ENCODE measurements at regions not wholly inside any gene's neighbourhood (a gene's known extent, or its start where the extent isn't known, plus 50 kb on each side); places are given as distances from the start of the nearest gene placed in this dataset.

GRCh38 chr16:66270333-66270927, 96.1 kb upstream of the CDH5 start:
- WGBS, 2 experiments (ENCODE audit: extremely low coverage in 2 of 2, insufficient read length in 1 of 2), result 3% methylated on average over 10 of the region's 48 CpGs; no CpG with 5 or more reads in 1 of the 2 experiments
- ChIA-PET POLR2A (ENCODE audit: unreplicated experiment) (no interaction called here), CTCF (interaction anchor here (0.9 kb wide), 1 partner anchor 697 kb away, joined by 8 read pairs; no protein-coding TSS in a partner anchor)
- Histone ChIP-seq H2BK120ac (ENCODE audit: low read depth, low read length) (peak overlapping the region; percentile 99), H3K9me3 (ENCODE audit: control insufficient read depth, insufficient read depth, low read length) (no peaks in the 10 kb centered on the region), H3K23ac (ENCODE audit: low read depth, low read length) (peak overlapping the region; percentile 95), H3K4me3 (ENCODE audit: insufficient read depth, low read depth, low read length) (0 out of 2 replicates have a peak overlapping the region, but pooled peaks have one; percentile 20), H3K4me2 (ENCODE audit: low read depth, low read length) (peak overlapping the region; percentile 73), H3K56ac (ENCODE audit: extremely low read depth, insufficient read depth, low read length) (peak overlapping the region; percentile 62; the same call in 1 of the 2 replicates), H4K91ac (ENCODE audit: insufficient read depth, low read depth, low read length) (peak overlapping the region; percentile 94), H2BK20ac (ENCODE audit: low read depth, low read length) (peak overlapping the region; percentile 95), H3K36me3 (ENCODE audit: control insufficient read depth, insufficient read depth, low read length) (no peaks in the 10 kb centered on the region), H4K8ac (ENCODE audit: low read depth in 2 of 2, low read length in 2 of 2) (peak overlapping the region; percentile 89 to 96), H2AK9ac (replicated peaks; ENCODE audit: low read depth, low read length, poor library complexity) (peak overlapping the region; percentile 77), H4K20me1 (ENCODE audit: insufficient read depth, low read length) (no peaks in the 10 kb centered on the region), H2AFZ (replicated peaks; ENCODE audit: low read length, poor library complexity) (peak overlapping the region; percentile 91), H3K27ac (ENCODE audit: insufficient read depth, low read length) (peak overlapping the region; percentile 86), H3K4ac (ENCODE audit: low read depth, low read length) (peak overlapping the region; percentile 84), H3K18ac (ENCODE audit: low read depth, low read length) (peak overlapping the region; percentile 95), H3K14ac (replicated peaks; ENCODE audit: low read depth, low read length) (peak overlapping the region; percentile 79), H2BK15ac (ENCODE audit: low read depth, low read length) (peak overlapping the region; percentile 76; the same call in 2 of the 3 replicates), H4K5ac (ENCODE audit: low read depth, low read length) (peak overlapping the region; percentile 98), H3K27me3 (ENCODE audit: control insufficient read depth, insufficient read depth, low read length) (no peaks in the 10 kb centered on the region), H3K4me1 (ENCODE audit: control insufficient read depth, insufficient read depth, low read length) (peaks cover 25% of the 10 kb centered on the region), H2AK5ac (ENCODE audit: low read depth, low read length) (peak overlapping the region; percentile 87), H3K9ac (ENCODE audit: low read depth, low read length) (peak overlapping the region; percentile 79), H3K79me1 (ENCODE audit: low read depth in 1 of 2, low read length in 2 of 2) (no peaks in the 10 kb centered on the region), H3K9me1 (ENCODE audit: insufficient read depth, low read length) (peaks cover 17% of the 10 kb centered on the region), H2BK5ac (ENCODE audit: low read depth, low read length, poor library complexity, severe bottlenecking) (peak overlapping the region; percentile 59)
- intact Hi-C loops (cut with micrococcal nuclease), result loop anchor here (1.0 to 10.0 kb wide), 3 partner anchors 746 to 1147 kb away; no protein-coding TSS in a partner anchor
- in situ Hi-C loops (cut with MboI; ENCODE audit: low sequenced_read_pairs), result loop anchor here (5.0 kb wide), 1 partner anchor 1148 kb away; the partner anchor contains the start of gene CDH11
- peak; percentile 54 for DNase-seq
- ATAC-seq (ENCODE audit: low read depth), result peak; percentile 72
- BruUV-seq (replicated peaks), result no TSS peak
- dilution Hi-C loops (cut with HindIII; ENCODE audit: low sequenced_read_pairs, unreplicated experiment), result no loop called here
- peak; percentile 97 for TF ChIP-seq RAD21 (IDR thresholded peaks at IDR 0.05; ENCODE audit: low read length)
- 0 out of 2 replicates have a peak, but pooled peaks have one; percentile 37 for TF ChIP-seq POLR2A (IDR thresholded peaks at IDR 0.05; ENCODE audit: low read depth, low read length)
- no peak for TF ChIP-seq CHD1 (IDR thresholded peaks at IDR 0.05; ENCODE audit: low read depth, low read length)
- no peak for TF ChIP-seq NFE2L2 (IDR thresholded peaks at IDR 0.05; ENCODE audit: low read depth, low read length)
- TF ChIP-seq SMC3 (IDR thresholded peaks at IDR 0.05; ENCODE audit: low read depth, low read length), result peak; percentile 83
- TF ChIP-seq FOS (IDR thresholded peaks at IDR 0.05; ENCODE audit: low read depth, low read length), result no peak
- TF ChIP-seq MAFK (IDR thresholded peaks at IDR 0.05; ENCODE audit: low read depth, low read length), result no peak
- peak; percentile 19; the same call in 1 of the 2 replicates for TF ChIP-seq MXI1 (IDR thresholded peaks at IDR 0.05; ENCODE audit: borderline replicate concordance, low read depth, low read length)
- TF ChIP-seq RCOR1 (IDR thresholded peaks at IDR 0.05; ENCODE audit: insufficient replicate concordance, low read length), result no peak
- TF ChIP-seq CTCF (conservative IDR thresholded peaks at IDR 0.05; ENCODE audit: low read depth, low read length), result peak; percentile 97
- no peak for TF ChIP-seq ELK1 (IDR thresholded peaks at IDR 0.05; ENCODE audit: borderline replicate concordance, low read depth, low read length)
- TF ChIP-seq USF2 (IDR thresholded peaks at IDR 0.05; ENCODE audit: low read depth, low read length), result no peak
